ENCODE measurements at regions not wholly inside any gene's neighbourhood (a gene's known extent, or its start where the extent isn't known, plus 50 kb on each side); places are given as distances from the start of the nearest gene placed in this dataset.
A peak's percentile ranks its signal among the peaks of the same experiment; 100 is the strongest.

- Histone ChIP-seq H3K79me2 (no peaks in the 10 kb centered on the region), H3K27ac (no peak overlapping the region), H3K4me2 (no peak overlapping the region), H3K27me3 (no peaks in the 10 kb centered on the region), H3K9me2 (replicated peaks; ENCODE audit: insufficient read depth) (no peaks in the 10 kb centered on the region), H3K9me3 (ENCODE audit: low read depth) (no peaks in the 10 kb centered on the region), H3K4me1 (ENCODE audit: insufficient read depth) (peaks cover 4% of the 10 kb centered on the region), H2AFZ (no peak overlapping the region), H3K4me3 (no peak overlapping the region), H4K20me1 (ENCODE audit: insufficient read depth, poor library complexity, severe bottlenecking) (no peaks in the 10 kb centered on the region), H3K36me3 (replicated peaks; ENCODE audit: insufficient read depth, low read depth) (no peaks in the 10 kb centered on the region)
- TF ChIP-seq EZH2 (IDR thresholded peaks at IDR 0.05; ENCODE audit: borderline replicate concordance) (no peak), CTCF (IDR thresholded peaks at IDR 0.05; ENCODE audit: poor library complexity) (no peak), EZH2phosphoT487 (IDR thresholded peaks at IDR 0.05; ENCODE audit: low read depth, severe bottlenecking, unreplicated experiment) (no peak)
- no peak for DNase-seq (ENCODE audit: low spot score)
- WGBS (ENCODE audit: low lambda C conversion rate, missing lambda C conversion rate), result 100% methylated on average over 1 of the region's 1 CpG
These were observed 418.1 kb downstream of the ACTL7B start for GRCh38 chr9:108437656-108438055.

GRCh38 chr9:108436448-108436847 is 419.3 kb downstream of the ACTL7B start:
- Histone ChIP-seq H3K4me3 (no peak overlapping the region), H3K9me3 (ENCODE audit: low read depth) (no peaks in the 10 kb centered on the region), H4K20me1 (ENCODE audit: insufficient read depth, poor library complexity, severe bottlenecking) (no peaks in the 10 kb centered on the region)

GRCh38 chr9:108434502-108434901 is 421.3 kb downstream of the ACTL7B start:
- H3K36me3 ChIP-seq (replicated peaks; ENCODE audit: insufficient read depth, low read depth), result no peaks in the 10 kb centered on the region
- no peak overlapping the region for H3K4me3 ChIP-seq
- no peaks in the 10 kb centered on the region for H3K9me2 ChIP-seq (replicated peaks; ENCODE audit: insufficient read depth)
- H2AFZ ChIP-seq, result no peak overlapping the region
- H3K4me1 ChIP-seq (ENCODE audit: insufficient read depth), result no peaks in the 10 kb centered on the region
- H3K27ac ChIP-seq, result no peak overlapping the region
- no peak for DNase-seq (ENCODE audit: low spot score)
- TF ChIP-seq EZH2phosphoT487 (IDR thresholded peaks at IDR 0.05; ENCODE audit: low read depth, severe bottlenecking, unreplicated experiment), result no peak
- TF ChIP-seq EZH2 (IDR thresholded peaks at IDR 0.05; ENCODE audit: borderline replicate concordance), result no peak
- no peak for TF ChIP-seq CTCF (IDR thresholded peaks at IDR 0.05; ENCODE audit: poor library complexity)
- H3K4me2 ChIP-seq, result no peak overlapping the region
- 91% methylated on average over 2 of the region's 2 CpGs for WGBS (ENCODE audit: low lambda C conversion rate, missing lambda C conversion rate)
- H4K20me1 ChIP-seq (ENCODE audit: insufficient read depth, poor library complexity, severe bottlenecking), result no peaks in the 10 kb centered on the region
- H3K27me3 ChIP-seq, result no peaks in the 10 kb centered on the region
- no peaks in the 10 kb centered on the region for H3K9me3 ChIP-seq (ENCODE audit: low read depth)
- no peaks in the 10 kb centered on the region for H3K79me2 ChIP-seq

More at GRCh38 chr9:108436448-108436847, 419.3 kb downstream of the ACTL7B start:
- Histone ChIP-seq H3K4me1 (ENCODE audit: insufficient read depth) (no peaks in the 10 kb centered on the region), H3K4me2 (no peak overlapping the region), H2AFZ (no peak overlapping the region), H3K36me3 (replicated peaks; ENCODE audit: insufficient read depth, low read depth) (no peaks in the 10 kb centered on the region), H3K27me3 (no peaks in the 10 kb centered on the region), H3K9me2 (replicated peaks; ENCODE audit: insufficient read depth) (no peaks in the 10 kb centered on the region), H3K27ac (no peak overlapping the region), H3K79me2 (no peaks in the 10 kb centered on the region)
- TF ChIP-seq CTCF (IDR thresholded peaks at IDR 0.05; ENCODE audit: poor library complexity) (no peak), EZH2phosphoT487 (IDR thresholded peaks at IDR 0.05; ENCODE audit: low read depth, severe bottlenecking, unreplicated experiment) (no peak), EZH2 (IDR thresholded peaks at IDR 0.05; ENCODE audit: borderline replicate concordance) (no peak)
- DNase-seq (ENCODE audit: low spot score), result no peak
- WGBS (ENCODE audit: low lambda C conversion rate, missing lambda C conversion rate), result 96% methylated on average over 4 of the region's 4 CpGs

GRCh38 chr9:108434036-108434435 is 421.8 kb downstream of the ACTL7B start:
- Histone ChIP-seq H3K4me2 (no peak overlapping the region), H3K9me3 (ENCODE audit: low read depth) (no peaks in the 10 kb centered on the region), H3K79me2 (no peaks in the 10 kb centered on the region), H3K27ac (no peak overlapping the region), H2AFZ (no peak overlapping the region), H3K4me3 (no peak overlapping the region), H3K36me3 (replicated peaks; ENCODE audit: insufficient read depth, low read depth) (no peaks in the 10 kb centered on the region), H4K20me1 (ENCODE audit: insufficient read depth, poor library complexity, severe bottlenecking) (no peaks in the 10 kb centered on the region), H3K9me2 (replicated peaks; ENCODE audit: insufficient read depth) (no peaks in the 10 kb centered on the region), H3K27me3 (no peaks in the 10 kb centered on the region), H3K4me1 (ENCODE audit: insufficient read depth) (no peaks in the 10 kb centered on the region)
- TF ChIP-seq EZH2 (IDR thresholded peaks at IDR 0.05; ENCODE audit: borderline replicate concordance) (no peak), CTCF (IDR thresholded peaks at IDR 0.05; ENCODE audit: poor library complexity) (peak; percentile 12)
- DNase-seq (ENCODE audit: low spot score), result no peak
- 91% methylated on average over 2 of the region's 2 CpGs for WGBS (ENCODE audit: low lambda C conversion rate, missing lambda C conversion rate)
